ENCODE measurements at regions not wholly inside any gene's neighbourhood (a gene's known extent, or its start where the extent isn't known, plus 50 kb on each side); places are given as distances from the start of the nearest gene placed in this dataset.

- peak; percentile 53 for DNase-seq (ENCODE audit: low spot score)
- Histone ChIP-seq H3K4me3 (no peak overlapping the region), H3K36me3 (no peaks in the 10 kb centered on the region), H3K4me1 (no peaks in the 10 kb centered on the region), H3K27ac (no peak overlapping the region), H3K9me3 (no peaks in the 10 kb centered on the region), H3K27me3 (no peaks in the 10 kb centered on the region)
- no peak for TF ChIP-seq CTCF (IDR thresholded peaks at IDR 0.05)
Observed at GRCh38 chr14:101246894-101247841, 314.1 kb upstream of the DIO3 start.

DNA sequence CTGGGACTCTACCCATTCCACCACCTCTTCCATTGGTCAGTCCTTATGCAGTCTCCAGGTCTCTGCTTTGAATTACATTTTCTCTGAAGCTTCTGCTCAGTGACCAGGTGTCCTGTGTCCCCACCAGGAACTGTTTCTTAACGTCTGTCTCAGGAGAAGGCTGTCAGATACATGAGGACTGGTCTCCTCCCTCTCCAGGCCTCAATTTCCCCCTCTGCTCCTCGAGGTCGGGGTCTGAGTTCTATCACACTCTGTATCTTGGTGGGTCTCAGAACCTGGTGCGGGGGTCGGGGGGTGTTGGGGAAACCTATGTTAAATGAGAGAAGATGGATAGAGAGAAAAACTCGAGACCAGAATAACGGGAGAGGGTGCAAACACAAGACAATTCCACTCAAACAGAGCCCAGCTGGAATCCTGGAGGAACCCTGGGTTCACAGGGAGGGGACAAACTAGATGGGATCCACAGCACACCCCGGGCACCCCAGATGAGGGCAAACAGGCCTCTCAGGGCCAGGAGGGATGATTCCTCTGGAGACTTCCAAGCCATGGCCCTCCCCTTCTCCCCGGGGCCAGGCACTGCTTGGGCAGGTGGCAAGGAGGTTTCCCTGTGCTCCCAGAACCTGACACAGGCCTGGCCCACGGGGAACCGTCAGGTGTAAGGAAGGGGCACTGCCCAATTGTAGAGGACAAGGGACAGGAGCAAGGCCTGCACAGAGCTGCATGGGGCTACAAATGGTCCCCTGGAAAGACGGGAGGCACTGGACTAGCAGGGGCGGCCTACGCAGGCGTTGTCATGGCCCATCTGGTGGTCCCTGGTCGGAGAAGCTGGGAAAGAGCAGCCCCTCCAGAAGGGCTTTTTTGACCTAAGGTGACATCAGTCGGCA, 313.2 kb upstream of the DIO3 start:
- Histone ChIP-seq H3K36me3 (no peaks in the 10 kb centered on the region), H3K27me3 (no peaks in the 10 kb centered on the region), H3K4me3 (no peak overlapping the region), H3K9me3 (no peaks in the 10 kb centered on the region), H3K27ac (no peak overlapping the region), H3K4me1 (no peaks in the 10 kb centered on the region)
- no peak for TF ChIP-seq CTCF (IDR thresholded peaks at IDR 0.05)
- peak; percentile 46 for DNase-seq (ENCODE audit: low spot score)

DNA sequence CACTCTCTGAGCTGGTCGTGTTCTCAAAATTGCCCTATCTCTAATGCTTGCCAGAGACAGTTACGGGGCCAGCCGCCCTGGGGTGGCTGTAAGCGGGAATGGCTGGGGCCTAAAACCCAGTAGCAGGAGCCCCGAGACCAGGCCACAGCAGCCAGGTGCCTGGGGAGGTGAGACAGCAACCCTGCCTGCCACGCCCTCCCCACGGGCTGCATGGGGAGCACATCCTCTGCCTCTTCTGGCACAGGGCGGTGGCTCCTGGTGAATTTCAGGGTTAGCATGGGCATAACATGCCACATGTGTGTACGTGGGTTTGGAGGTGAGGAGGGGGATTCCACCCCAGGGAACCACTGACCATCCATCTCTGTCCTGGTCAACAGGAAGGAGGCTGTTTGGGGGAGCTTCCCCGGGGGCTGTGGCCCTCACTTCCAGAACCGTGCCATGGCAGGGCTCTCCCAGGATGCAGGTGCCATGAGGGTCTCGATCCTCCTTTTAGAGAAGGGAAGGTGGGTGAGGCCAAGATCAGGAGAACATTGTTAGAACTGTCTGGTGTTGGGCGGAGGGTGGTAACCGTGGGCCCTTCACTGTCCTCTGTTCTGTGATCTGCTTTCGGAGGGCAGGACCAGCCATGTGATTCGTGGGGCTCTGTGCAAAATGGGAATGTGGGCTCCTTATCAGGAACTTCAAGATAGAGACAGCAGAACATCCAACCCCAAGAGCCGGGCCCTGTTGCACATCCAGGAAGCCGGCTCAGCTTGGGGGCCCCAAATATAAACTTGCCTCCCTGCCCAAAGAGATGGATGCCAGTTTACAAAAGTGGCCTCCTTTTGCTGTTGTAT, 312.2 kb upstream of the DIO3 start:
- DNase-seq (ENCODE audit: low spot score): peak; percentile 30
- no peaks in the 10 kb centered on the region for H3K27me3 ChIP-seq
- H3K9me3 ChIP-seq: no peaks in the 10 kb centered on the region
- H3K36me3 ChIP-seq: no peaks in the 10 kb centered on the region
- TF ChIP-seq CTCF (IDR thresholded peaks at IDR 0.05): no peak
- H3K4me1 ChIP-seq: no peaks in the 10 kb centered on the region
- no peak overlapping the region for H3K4me3 ChIP-seq
- no peak overlapping the region for H3K27ac ChIP-seq

DNA sequence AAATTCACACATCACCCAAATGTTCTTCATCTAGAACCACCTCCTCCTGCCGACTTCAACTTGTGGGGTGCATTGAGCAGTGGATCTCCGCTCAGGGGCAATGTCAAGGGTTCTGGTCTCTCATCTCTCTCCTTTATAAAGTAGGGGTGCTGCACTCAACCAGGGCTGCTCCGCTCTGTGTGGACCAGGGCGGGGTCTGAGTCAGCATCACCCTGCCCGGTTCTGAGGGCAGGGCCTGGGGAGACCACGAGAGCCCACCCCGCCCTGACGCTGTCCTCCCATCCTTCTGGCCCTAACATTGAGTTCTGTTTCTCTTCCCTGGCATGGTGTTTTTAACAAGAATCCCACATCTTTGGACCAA, 311.6 kb upstream of the DIO3 start:
- Histone ChIP-seq H3K36me3 (no peaks in the 10 kb centered on the region), H3K27ac (no peak overlapping the region), H3K4me1 (no peaks in the 10 kb centered on the region), H3K27me3 (no peaks in the 10 kb centered on the region), H3K9me3 (no peaks in the 10 kb centered on the region), H3K4me3 (no peak overlapping the region)
- peak; percentile 34 for DNase-seq (ENCODE audit: low spot score)
- no peak for TF ChIP-seq CTCF (IDR thresholded peaks at IDR 0.05)

DNA sequence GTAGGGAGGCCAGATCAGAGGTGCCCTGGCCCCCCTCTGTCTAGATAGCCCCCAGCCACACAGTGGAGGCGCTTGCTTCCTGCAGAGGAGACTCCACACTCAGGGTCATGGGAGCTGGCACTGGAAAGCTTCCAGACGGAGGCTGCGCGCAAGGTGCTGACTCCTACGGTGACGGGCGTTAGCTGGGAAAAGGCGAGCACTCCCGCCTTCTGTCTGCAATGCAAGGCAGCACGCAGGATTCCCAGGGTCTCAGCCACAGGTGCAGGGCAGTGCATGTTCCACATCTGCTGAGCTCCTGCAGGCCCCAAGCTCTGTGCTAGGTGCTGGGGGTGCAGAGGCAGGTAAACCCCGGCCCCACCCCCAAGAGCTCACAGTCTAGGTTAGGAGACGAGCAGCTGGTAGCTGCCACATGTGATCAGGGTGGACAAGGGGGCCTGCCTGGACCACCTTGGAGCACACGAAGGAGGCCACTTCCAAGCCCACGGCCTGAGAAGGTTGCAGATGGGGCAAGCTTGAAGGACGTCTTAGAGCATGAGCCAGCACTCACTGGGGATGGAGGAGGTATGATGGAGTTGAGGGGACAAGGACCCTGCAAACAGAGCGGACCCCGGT, 310.9 kb upstream of the DIO3 start:
- peak; percentile 47 for DNase-seq (ENCODE audit: low spot score)
- no peaks in the 10 kb centered on the region for H3K9me3 ChIP-seq
- H3K36me3 ChIP-seq: no peaks in the 10 kb centered on the region
- no peaks in the 10 kb centered on the region for H3K27me3 ChIP-seq
- H3K4me1 ChIP-seq: no peaks in the 10 kb centered on the region
- H3K27ac ChIP-seq: no peak overlapping the region
- TF ChIP-seq CTCF (IDR thresholded peaks at IDR 0.05): no peak
- no peak overlapping the region for H3K4me3 ChIP-seq

Measured in right atrium auricular region (tissue), 2 donors.